ENCODE measurements at regions not wholly inside any gene's neighbourhood (a gene's known extent, or its start where the extent isn't known, plus 50 kb on each side); places are given as distances from the start of the nearest gene placed in this dataset.
A peak's percentile ranks its signal among the peaks of the same experiment; 100 is the strongest.
"Not testable (repeated sequence)": the region's sequence is repeated elsewhere in the genome, so short reads cannot be mapped to it uniquely, and the experiment has no call there.

GRCh38 chr3:187491371-187491770, 123.2 kb downstream of the RTP4 start:
- Histone ChIP-seq H3K4me1 (ENCODE audit: insufficient read depth, low read length) (no peaks in the 10 kb centered on the region), H2AFZ (ENCODE audit: low read length) (no peak overlapping the region), H3K27me3 (ENCODE audit: insufficient read depth, low read length) (no peaks in the 10 kb centered on the region), H3K4me2 (ENCODE audit: insufficient read depth, low read length) (no peak overlapping the region), H3K9me3 (ENCODE audit: low read depth, low read length) (no peaks in the 10 kb centered on the region), H3K79me2 (ENCODE audit: insufficient read depth, low read length) (no peaks in the 10 kb centered on the region), H3K27ac (ENCODE audit: low read depth, low read length) (no peak overlapping the region), H3K36me3 (ENCODE audit: insufficient read depth, low read length) (no peaks in the 10 kb centered on the region), H3K4me3 (ENCODE audit: insufficient read depth, low read length) (no peak overlapping the region), H4K20me1 (ENCODE audit: insufficient read depth, low read length) (no peaks in the 10 kb centered on the region)
- TF ChIP-seq CTCF (IDR thresholded peaks at IDR 0.05; ENCODE audit: extremely low read depth, low read depth, low read length) = no peak
- DNase-seq (ENCODE audit: insufficient read length, low spot score, missing footprints) = no peak

- no peak overlapping the region for H2AFZ ChIP-seq (ENCODE audit: low read length)
- no peaks in the 10 kb centered on the region for H3K36me3 ChIP-seq (ENCODE audit: insufficient read depth, low read length)
- peak; percentile 21 for DNase-seq (ENCODE audit: insufficient read length, low spot score, missing footprints)
- no peak overlapping the region for H3K27ac ChIP-seq (ENCODE audit: low read depth, low read length)
- TF ChIP-seq CTCF (IDR thresholded peaks at IDR 0.05; ENCODE audit: extremely low read depth, low read depth, low read length) = no peak
- no peaks in the 10 kb centered on the region for H3K4me1 ChIP-seq (ENCODE audit: insufficient read depth, low read length)
- no peaks in the 10 kb centered on the region for H4K20me1 ChIP-seq (ENCODE audit: insufficient read depth, low read length)
- H3K79me2 ChIP-seq (ENCODE audit: insufficient read depth, low read length) = no peaks in the 10 kb centered on the region
- no peaks in the 10 kb centered on the region for H3K27me3 ChIP-seq (ENCODE audit: insufficient read depth, low read length)
- no peaks in the 10 kb centered on the region for H3K9me3 ChIP-seq (ENCODE audit: low read depth, low read length)
- no peak overlapping the region for H3K4me2 ChIP-seq (ENCODE audit: insufficient read depth, low read length)
- no peak overlapping the region for H3K4me3 ChIP-seq (ENCODE audit: insufficient read depth, low read length)
Measured at GRCh38 chr3:187490366-187490765, 122.2 kb downstream of the RTP4 start.

GRCh38 chr3:187484547-187485295, 116.5 kb downstream of the RTP4 start:
- no peak overlapping the region for H3K27ac ChIP-seq (ENCODE audit: low read depth, low read length)
- no peak overlapping the region for H3K4me3 ChIP-seq (ENCODE audit: insufficient read depth, low read length)
- no peaks in the 10 kb centered on the region for H4K20me1 ChIP-seq (ENCODE audit: insufficient read depth, low read length)
- no peaks in the 10 kb centered on the region for H3K79me2 ChIP-seq (ENCODE audit: insufficient read depth, low read length)
- no peaks in the 10 kb centered on the region for H3K27me3 ChIP-seq (ENCODE audit: insufficient read depth, low read length)
- H2AFZ ChIP-seq (ENCODE audit: low read length) = no peak overlapping the region
- no peaks in the 10 kb centered on the region for H3K9me3 ChIP-seq (ENCODE audit: low read depth, low read length)
- DNase-seq (ENCODE audit: insufficient read length, low spot score, missing footprints) = no peak
- no peak overlapping the region for H3K4me2 ChIP-seq (ENCODE audit: insufficient read depth, low read length)
- H3K36me3 ChIP-seq (ENCODE audit: insufficient read depth, low read length) = no peaks in the 10 kb centered on the region
- H3K4me1 ChIP-seq (ENCODE audit: insufficient read depth, low read length) = no peaks in the 10 kb centered on the region
- no peak for TF ChIP-seq CTCF (IDR thresholded peaks at IDR 0.05; ENCODE audit: extremely low read depth, low read depth, low read length)

GRCh38 chr3:187481426-187481825, 113.2 kb downstream of the RTP4 start:
- no peak overlapping the region for H3K4me3 ChIP-seq (ENCODE audit: insufficient read depth, low read length)
- no peak for DNase-seq (ENCODE audit: insufficient read length, low spot score, missing footprints)
- TF ChIP-seq CTCF (IDR thresholded peaks at IDR 0.05; ENCODE audit: extremely low read depth, low read depth, low read length) = no peak
- H3K9me3 ChIP-seq (ENCODE audit: low read depth, low read length) = no peaks in the 10 kb centered on the region
- H3K27ac ChIP-seq (ENCODE audit: low read depth, low read length) = no peak overlapping the region
- H4K20me1 ChIP-seq (ENCODE audit: insufficient read depth, low read length) = no peaks in the 10 kb centered on the region
- H3K36me3 ChIP-seq (ENCODE audit: insufficient read depth, low read length) = no peaks in the 10 kb centered on the region
- no peak overlapping the region for H2AFZ ChIP-seq (ENCODE audit: low read length)
- no peaks in the 10 kb centered on the region for H3K79me2 ChIP-seq (ENCODE audit: insufficient read depth, low read length)
- no peak overlapping the region for H3K4me2 ChIP-seq (ENCODE audit: insufficient read depth, low read length)
- H3K27me3 ChIP-seq (ENCODE audit: insufficient read depth, low read length) = no peaks in the 10 kb centered on the region
- H3K4me1 ChIP-seq (ENCODE audit: insufficient read depth, low read length) = no peaks in the 10 kb centered on the region

GRCh38 chr3:187475613-187476012, 107.4 kb downstream of the RTP4 start:
- H3K79me2 ChIP-seq (ENCODE audit: insufficient read depth, low read length); H3K9me3 ChIP-seq (ENCODE audit: low read depth, low read length); H3K36me3 ChIP-seq (ENCODE audit: insufficient read depth, low read length); H3K4me1 ChIP-seq (ENCODE audit: insufficient read depth, low read length); H2AFZ ChIP-seq (ENCODE audit: low read length); H3K4me2 ChIP-seq (ENCODE audit: insufficient read depth, low read length); DNase-seq (ENCODE audit: insufficient read length, low spot score, missing footprints); H3K27ac ChIP-seq (ENCODE audit: low read depth, low read length); H3K4me3 ChIP-seq (ENCODE audit: insufficient read depth, low read length); H4K20me1 ChIP-seq (ENCODE audit: insufficient read depth, low read length); H3K27me3 ChIP-seq (ENCODE audit: insufficient read depth, low read length): not testable (repeated sequence)

Data from osteoblast (primary cell).